CD4-positive, alpha-beta T cell treated with Interleukin-17A for 4 hours (primary cell): ENCODE measurements at regions not wholly inside any gene's neighbourhood (a gene's known extent, or its start where the extent isn't known, plus 50 kb on each side); places are given as distances from the start of the nearest gene placed in this dataset.

Experiments
- DNase-seq: peaks from one replicate; pipeline ENCODE4 v3.0.0-alpha.2; 2020; ENCODE audit warnings: mixed read lengths

DNA sequence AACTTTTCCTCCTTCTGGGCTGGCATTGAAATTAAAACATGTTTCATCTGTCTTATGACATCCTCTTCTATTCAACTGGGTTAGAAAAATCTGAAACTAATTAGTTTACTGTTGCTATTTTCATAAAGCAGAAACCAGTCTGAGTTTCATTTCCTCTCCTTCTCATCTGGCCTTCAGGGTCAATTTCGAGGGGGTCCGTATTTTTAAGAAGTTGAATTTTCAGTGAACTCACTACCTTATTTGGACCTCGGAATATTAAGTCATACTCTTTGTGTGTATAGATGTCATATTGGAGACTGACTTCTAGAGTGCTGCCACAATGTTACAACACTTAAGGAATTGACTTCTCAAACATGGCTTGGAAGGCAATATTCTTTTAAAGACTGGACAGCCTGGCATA, 485.9 kb downstream of the SQOR start:
- no peak for DNase-seq

DNA sequence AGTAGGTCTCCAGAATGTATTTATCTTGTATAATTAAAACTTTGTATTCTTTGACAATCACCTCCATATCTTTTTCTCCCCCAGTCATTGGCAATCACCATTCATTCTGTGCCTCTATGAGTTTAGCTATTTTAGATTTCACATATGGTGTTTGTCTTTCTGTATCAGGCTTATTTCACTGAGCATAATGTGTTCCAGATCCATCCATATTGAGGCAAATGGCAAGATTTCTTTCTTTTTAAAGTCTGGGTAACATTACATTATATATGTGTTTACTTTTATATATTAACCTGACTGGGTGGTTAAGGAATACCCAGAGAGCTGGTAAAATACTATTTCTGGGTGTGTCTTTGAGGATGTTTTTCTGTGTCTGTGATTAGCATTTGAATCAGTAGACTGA, 486.6 kb downstream of the SQOR start:
- DNase-seq = no peak

DNA sequence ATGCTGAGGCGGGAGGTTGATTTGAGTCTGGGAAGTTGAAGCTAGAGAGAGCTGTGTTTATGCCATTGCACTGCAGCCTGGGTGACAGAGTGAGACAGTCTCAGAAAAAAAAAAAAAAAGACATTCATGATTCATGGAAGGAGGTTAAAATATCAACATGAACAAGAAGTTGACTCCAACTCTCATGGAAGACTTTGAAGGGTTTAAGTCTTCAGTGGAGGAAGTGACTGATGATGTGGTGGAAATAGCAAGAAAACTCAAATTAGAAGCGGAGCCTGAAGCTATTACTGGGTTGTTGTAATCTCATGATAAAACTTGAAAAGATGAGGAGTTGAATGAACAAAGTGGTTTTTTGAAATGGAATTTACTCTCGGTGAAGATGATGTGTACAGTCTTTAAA, 491.8 kb downstream of the SQOR start:
- no peak for DNase-seq

DNA sequence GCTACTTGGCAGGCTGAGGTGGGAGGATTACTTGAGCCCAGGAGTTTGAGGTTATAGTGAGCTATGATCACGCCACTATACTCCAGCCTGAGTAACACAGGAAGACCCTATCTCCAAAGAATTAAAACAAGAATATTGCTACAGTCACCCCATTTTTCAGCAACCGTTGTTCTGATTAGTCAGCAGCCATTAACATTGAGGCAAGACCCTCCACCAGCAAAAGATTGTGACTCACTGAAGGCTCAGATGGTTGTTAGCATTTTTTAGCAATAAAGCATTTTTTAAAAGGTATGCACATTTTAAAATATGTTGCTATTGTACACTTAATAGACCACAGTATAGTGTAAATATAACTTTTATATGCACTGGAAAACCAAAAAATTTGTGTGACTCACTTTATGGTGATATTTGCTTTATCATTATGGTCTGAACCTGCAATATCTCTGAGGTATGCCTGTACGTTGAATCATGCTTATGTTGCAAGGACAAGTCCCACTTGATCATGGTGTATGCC, 492.6 kb downstream of the SQOR start:
- DNase-seq = no peak

DNA sequence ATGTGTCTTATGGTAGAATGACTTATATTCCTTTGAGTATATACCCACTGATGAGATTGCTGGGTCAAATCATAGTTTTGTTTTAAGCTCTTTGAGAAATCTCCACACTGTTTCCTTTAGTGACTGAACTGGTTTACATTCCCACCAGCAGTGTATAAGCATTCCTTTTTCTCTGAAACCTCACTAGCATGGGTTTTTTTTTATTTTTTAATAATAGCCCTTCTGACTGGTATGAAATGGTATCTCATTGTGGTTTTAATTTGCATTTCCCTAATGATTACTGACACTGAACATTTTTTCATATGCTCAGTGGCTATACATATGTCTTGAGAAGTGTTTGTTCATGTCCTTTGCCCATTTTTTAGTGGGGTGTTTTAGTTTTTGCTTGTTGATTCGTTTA, 494.3 kb downstream of the SQOR start:
- no peak for DNase-seq

DNA sequence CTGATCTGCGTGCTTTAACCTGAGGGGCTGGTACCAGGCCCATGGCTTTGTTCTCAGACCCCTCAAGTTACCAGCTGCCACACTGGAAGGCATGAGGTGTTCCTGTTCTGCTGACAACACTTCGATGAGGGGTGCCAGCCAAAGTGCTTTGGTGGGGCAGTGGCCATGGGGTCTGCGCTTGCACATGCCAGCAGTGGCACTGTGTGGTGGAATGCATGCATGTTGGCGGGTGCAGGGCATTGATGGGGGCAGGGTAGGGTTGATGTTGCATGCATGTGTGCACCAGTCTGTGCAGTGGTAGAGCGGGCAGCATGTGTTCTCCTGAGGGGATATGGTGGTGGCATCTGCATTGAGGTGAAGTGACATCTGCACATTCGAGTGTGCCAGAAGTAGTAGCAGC, 497.0 kb downstream of the SQOR start:
- no peak for DNase-seq

DNA sequence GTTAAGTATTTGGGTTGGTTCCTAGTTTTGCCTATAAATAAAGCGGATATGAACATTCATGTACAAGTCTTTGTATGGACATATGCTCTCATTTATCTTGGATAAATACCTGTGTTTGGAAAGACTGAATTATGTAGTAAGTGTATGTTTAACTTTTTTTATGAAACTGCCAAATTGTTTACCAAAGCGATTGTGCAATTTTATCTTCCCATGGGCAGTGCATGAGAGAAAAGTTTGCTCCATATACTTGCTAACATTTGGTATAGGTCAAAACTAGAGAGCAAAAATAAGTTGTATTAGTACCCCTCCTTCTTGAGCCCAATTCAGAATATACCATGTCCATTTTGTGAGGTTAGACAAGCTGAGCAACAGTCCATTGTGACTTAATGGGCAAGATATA, 502.6 kb downstream of the SQOR start:
- no peak for DNase-seq

DNA sequence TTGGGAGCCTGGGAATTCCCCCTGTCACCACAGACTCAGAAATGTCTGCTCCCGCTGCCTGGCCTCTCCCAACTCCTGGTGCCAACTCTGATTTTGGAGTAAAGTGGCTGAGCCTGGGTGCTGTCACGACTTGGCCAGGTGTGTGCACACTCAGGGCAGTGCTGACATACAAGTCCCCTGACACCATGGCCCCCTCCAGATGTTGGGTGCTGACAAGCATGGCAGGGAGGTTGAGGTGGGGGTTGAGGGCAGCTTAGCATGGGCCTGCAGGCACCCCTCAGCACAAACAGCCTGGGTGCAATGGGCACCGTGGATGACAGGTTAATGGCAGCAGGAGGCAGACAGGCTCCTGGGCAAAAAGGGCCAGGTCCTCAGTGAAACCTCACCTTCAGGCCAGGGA, 511.2 kb downstream of the SQOR start:
- no peak for DNase-seq

DNA sequence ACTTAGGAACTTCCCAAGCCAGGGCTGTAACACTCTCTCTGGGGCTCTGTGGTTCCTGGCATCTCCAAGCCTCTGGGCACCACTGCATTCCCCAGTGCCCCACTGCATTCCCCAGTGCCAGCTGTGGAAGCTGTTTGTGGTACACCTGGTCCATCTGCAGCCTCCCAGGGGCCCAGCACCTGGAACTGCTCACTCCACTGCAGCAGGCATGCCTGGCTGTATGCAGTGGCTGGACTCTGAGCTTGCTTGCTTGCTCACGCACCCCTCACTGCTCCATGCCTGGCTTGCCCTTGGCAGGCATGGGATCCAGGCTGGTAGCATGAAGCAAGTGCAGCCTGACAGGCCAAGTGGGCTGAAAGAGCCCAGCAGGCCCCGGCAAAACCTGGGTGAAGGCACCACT, 512.1 kb downstream of the SQOR start:
- no peak for DNase-seq

DNA sequence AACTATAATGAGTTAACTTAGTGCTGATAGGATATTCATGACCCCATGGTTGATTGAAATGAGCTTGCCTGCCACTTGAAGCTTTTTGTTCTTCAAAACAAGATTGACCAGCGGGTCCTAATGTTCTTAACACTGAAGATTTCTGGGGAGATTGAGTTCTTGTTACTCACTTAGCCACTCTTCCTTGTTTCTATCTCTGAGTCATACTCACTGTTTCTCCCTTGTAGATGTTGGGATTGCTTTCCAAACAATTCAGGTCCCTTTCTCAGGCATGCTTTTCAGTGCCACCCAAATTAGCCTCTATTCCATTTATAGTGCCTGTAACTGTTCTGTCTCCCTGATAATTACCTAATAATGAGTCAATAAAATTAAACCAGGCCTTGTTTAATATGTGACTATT, 517.0 kb downstream of the SQOR start:
- DNase-seq = no peak

DNA sequence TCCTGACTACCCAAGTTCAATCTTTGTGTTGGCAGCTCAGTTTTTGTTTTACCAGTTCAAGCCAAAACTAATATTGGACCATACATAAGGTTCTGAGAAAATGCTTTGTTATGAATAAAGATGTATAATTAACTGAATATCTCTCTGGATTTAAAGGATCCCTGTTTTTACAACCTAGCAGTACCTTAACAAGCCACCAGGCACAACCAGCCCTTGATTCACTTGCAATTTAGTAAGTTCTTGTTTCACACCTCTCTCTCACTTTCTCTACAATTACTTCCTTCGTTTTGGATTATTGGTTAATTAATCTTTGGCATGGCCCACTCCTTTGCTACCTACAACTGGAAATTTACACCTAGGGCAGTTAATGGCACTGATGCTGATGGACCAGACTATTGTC, 531.9 kb downstream of the SQOR start:
- DNase-seq = no peak

DNA sequence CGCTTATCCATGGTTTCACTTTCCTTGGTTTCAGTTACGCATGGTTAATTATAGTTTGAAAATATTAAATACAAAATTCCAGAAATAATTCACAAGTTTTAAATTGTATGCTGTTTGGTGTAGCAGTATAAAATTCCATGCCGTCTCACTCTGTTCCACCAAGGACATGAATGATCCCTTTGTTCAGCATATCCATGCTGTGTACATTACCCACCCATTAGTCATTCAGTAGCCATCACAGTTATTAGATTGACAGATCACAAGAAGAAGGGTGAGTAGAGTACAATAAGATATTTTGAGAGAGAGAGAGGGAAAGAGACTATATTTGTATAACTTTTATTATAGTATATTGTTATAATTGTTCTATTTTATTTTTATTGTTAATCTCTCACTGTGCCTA, 535.5 kb downstream of the SQOR start:
- DNase-seq = no peak

DNA sequence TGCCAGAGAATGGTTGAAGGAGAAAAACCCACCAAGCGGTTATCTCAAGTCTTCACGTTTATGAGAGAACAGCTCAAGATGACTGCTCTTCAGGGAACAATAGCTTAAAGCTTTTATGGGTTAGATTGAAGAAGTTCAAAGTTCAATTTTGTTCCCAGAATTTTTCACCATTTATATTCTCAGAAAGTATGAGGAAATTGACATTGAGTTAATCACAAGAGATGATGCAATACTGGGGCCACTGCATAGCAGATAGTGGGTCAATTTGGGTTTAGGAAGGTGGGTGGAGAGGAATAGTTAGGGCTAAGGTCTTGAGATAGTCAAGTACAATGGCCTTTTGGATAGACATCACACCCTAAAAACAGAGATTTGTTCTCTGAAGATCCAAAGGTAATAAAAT, 539.3 kb downstream of the SQOR start:
- no peak for DNase-seq

DNA sequence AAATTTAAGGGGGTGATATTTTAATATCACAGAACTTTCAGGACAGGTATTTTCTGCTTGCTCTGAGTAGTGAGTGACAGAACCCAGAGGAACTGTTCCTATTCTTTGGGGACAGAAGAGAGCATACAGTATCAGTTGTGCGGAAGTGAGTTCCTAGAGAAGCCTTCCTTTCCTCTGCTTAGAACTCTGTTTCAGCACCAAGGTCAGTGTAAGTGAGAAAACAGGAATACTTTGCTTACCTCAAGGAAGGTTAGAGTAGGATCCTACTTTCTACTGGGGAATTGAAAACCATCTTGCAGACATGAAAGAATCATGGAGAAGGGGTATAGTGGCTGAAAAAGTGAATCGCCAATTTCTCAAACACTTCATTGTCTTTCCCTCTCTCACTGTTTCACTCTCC, 542.4 kb downstream of the SQOR start:
- no peak for DNase-seq

DNA sequence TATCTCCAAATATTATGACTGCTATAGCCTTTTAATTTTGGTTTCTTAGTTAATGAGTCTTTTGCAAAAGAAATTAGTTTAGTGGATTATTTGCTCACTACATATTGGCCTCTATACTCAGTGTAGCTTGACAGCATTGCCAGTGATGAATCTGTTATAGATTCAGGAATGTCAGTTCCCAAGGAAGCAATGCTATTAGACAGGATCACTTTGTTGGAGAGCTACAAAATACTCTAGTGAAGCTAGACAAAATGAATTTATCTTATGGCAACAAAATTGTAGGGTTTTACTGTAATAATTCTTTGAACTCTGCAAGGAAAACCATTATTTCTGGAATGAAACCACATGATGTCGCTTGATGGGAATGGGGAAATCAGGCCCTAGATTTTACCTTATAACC, 543.3 kb downstream of the SQOR start:
- no peak for DNase-seq

DNA sequence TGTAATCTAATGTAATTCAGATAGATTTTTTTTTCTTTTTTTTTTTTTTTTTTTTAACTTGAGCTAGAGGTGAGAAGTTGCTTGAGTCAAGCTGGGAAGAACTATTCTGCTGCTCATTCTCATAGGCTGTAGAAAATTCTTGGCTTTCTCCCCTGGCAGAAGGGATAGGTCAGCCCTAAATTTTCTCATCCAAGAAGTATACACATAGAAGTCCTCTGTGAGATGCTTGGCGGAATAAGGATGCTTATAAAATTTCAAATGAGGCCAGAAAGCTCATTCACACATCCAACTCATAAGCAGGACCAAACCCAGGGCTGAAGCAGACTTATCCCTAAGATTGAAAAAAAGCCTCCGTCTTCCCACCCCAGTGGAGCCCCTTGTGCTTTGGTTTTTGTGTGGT, 572.5 kb downstream of the SQOR start:
- DNase-seq = no peak

DNA sequence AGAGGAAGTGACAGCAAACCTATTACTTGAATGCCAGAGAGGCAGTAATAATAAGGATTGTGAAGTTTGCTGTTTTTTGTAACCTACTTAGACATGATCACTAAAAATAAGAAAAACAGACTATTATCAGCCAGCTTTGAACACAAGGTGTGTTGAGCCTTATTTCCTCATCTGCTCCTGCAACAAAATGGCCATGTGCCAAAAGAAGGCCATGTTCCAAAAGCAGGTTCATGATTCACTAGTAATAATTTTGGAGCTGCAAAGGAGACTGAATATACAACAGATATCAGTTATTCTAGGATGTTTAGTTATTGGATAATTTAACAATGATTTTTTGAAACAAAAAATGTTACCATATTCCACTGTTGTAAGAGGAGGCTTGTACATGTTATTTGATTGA, 578.7 kb downstream of the SQOR start:
- DNase-seq = no peak

DNA sequence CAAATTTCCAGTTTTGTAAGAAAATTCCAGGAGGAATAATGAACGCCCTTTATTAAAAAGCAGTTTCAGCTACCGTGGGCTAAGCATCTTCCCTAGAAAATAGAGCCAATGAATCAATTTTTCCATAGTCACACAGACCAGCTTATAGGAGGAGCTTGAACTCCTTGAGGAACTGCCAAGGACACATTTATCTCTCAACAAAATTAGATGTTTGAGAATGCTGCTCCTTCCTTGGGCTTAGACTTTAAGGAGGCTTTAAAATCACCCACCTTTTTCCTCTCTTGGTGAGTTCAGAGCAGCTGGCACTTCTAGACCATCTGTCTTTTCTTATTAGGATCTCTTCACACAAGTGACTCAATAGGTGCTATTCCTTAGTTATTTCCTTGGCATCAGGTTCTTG, 588.0 kb downstream of the SQOR start:
- no peak for DNase-seq

DNA sequence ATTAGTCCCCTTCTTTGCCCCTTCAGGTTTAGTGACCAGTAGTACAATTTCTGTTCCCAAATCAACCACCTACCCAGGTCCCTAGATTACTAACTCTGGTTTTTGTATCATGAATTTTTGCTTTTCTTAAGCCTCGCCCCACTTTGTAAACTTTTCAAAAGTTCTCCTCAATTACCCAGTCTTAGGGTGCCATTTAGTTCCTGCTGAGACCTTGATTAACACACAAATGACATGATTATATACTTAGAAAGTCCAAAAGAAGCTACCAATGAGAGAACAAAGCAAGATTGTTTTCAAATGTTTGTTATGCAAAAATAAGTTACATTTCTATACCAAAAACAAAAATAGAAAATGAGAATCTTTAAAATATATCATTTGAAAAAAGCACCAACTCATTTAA, 594.4 kb downstream of the SQOR start:
- no peak for DNase-seq

DNA sequence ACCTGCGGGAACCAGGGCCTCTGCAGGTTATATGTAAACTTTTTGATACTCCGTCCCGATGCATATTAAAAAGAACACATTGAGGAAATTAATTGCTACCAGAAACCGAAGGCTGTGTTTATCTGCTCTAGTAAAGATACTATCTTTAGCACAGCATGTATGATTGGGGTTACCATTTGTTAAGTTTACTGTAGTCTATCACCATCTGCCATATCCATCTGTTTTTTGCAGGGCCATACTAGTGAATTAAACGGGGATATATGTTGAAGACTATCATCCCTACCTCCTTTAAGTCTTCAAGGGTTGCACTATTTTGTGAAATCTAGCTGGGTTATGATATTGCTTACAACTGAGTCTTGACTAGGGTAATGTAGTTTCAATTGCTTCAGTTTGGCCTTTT, 597.0 kb downstream of the SQOR start:
- no peak for DNase-seq

DNA sequence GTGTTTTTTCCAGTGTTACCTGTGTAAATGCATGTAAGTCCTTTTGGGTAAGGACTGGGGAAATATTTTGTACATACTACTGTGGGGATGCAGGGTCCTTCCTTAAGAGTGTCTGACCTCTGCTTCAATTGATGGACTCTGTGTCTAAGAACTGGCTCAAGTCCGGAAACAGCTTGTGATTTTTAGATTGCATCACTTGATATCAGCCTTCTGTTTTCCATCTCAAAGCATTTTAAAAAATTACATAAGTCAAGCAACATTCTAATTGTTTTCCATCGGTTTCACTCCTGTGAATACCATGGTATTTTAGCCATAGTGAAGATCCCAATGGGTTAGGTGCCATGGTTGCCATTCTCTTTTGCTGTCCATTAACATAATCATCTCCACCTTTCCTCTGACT, 597.6 kb downstream of the SQOR start:
- no peak for DNase-seq

DNA sequence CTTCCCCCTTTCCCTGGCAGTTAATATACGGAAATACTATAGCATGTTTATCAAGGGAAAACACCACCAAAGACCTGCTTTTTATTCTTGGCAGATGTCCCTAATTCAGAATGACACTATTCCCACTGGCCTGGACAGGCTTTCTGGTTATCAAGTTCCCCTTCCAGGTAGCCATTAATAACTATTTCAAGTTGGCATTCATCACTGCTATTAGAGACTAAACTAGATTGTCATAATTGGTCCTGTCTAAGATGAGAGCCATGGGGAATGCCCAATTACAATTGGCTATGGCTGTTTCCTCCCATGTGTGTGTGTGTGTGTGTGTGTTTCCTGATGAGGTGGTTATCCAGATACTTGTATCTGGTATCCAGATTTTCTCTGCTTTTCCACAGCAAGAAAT, 608.1 kb downstream of the SQOR start:
- DNase-seq = no peak

DNA sequence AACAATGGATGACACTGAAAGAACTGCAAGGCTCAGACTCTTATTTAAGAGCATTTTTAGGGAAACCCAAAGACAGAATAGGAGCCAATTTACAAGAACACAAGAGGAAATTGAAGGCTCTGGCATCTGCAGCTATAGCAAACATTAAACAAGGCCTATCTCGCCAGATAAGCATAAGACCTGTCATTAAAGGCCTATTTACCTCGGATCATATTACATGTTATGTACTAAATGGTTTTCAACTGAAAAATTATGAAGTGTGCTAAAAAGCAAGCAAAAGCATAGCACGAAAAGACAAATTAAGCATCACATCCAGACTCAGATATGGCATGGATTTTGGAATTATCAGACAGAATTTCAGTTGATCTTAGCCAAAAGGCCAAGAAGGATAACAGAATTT, 617.1 kb downstream of the SQOR start:
- DNase-seq = no peak

DNA sequence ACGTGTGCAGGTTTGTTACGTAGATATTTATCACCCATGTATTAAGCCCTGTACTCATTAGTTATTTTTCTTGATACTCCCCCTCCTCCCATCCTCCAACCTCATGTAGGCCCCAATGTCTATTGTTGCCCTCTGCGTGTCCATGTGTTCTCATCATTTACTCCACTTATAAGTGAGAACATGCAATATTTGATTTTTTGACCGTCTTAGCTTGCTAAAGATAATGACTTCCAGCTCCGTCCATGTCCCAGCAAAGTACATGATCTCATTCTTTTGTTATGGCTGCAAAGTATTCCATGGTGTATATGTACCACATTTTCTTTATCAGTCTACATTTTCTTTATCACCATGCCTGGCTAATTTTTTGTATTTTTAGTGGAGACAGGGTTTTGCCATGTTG, 623.2 kb downstream of the SQOR start:
- no peak for DNase-seq

DNA sequence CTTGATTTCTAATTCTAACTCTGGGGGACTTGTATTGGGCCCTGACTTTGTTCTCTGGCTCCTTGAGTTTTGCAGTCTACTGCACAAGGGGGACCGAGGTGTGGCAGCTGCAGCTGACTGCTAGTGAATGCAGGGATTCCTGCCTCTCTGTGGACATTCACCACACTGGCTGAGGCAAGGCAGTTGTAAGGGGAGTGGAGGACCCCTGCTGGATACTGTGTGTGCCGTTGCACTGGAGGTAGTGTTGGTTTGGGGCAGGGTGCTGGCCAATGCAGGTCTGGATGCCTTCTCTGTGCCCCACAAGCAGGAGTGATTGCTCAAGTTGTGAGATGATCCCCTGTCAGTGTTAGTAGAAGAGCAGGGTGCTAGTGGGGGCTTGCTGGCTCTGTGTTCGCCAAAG, 626.1 kb downstream of the SQOR start:
- DNase-seq = no peak

DNA sequence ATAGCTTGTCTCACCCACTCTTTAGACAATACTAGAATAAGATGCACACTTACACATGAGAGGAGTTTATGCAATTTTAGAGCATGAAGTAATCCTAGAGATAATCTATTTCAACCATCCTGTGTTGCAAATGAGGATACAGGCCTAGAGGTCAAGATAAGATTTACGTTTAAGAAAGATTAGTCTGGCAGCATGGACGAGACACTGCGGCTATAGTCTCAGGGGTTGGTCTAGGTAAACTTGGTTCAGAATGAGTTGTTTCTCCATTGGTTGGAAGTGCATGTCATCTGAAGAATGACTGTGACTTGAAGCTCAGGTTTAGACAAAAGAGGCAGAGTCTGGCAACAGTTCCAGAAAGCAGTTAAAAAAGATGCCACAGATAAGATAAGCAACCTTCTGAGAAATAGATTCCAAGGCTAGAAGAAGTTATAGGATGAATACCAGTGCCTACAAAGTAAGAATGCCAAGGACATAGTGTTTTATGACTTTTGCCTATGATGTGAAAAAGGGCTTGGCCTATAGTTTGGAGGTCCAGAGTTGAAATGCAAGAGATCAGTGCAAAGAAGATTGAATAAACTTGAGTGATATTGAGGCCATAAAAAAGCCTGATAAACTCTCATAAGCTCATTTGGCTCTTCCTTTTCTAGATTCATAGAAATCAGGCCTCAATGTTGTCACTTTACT, 631.0 kb downstream of the SQOR start:
- no peak for DNase-seq
